H1 (cell line): ENCODE measurements at regions not wholly inside any gene's neighbourhood (a gene's known extent, or its start where the extent isn't known, plus 50 kb on each side); places are given as distances from the start of the nearest gene placed in this dataset.

Experiments used
- ATF2 ChIP-seq: IDR thresholded peaks from 2 replicates; pipeline ENCODE4 v1.6.1; 2012; ENCODE audit warnings: low read length, inconsistent platforms
- ATF3 ChIP-seq: IDR thresholded peaks from 2 replicates; pipeline ENCODE4 v1.6.1; 2011; ENCODE audit warnings: low read depth, mild to moderate bottlenecking, low read length; ENCODE audit not compliant: insufficient read depth
- CHD2 ChIP-seq: IDR thresholded peaks from 2 replicates; pipeline ENCODE4 v1.6.1; 2012; ENCODE audit warnings: low read length, improper control_type of control experiment
- JUND ChIP-seq: IDR thresholded peaks from 2 replicates; pipeline ENCODE4 v1.6.1; 2011; ENCODE audit warnings: mild to moderate bottlenecking, improper control_type of control experiment, low read length
- NANOG ChIP-seq: IDR thresholded peaks from 2 replicates; pipeline ENCODE4 v1.6.1; 2011; ENCODE audit warnings: low read length, low read depth, mild to moderate bottlenecking, inconsistent platforms; ENCODE audit not compliant: insufficient read depth, poor library complexity, severe bottlenecking
- TF ChIP-seq, protein P1 (sequence below), 3 experiments: IDR thresholded peaks; 1 replicate in 2 of 3; 2 replicates in 1 of 3; pipeline versions ENCODE4 v1.5.1 to v1.6.1; 2011; ENCODE audit warnings: low read length in 3 of 3, mild to moderate bottlenecking in 3 of 3, inconsistent platforms in 2 of 3, low read depth in 1 of 3, moderate library complexity in 1 of 3; ENCODE audit not compliant: insufficient read depth in 1 of 3; ENCODE audit errors: control extremely low read depth in 1 of 3

DNA sequence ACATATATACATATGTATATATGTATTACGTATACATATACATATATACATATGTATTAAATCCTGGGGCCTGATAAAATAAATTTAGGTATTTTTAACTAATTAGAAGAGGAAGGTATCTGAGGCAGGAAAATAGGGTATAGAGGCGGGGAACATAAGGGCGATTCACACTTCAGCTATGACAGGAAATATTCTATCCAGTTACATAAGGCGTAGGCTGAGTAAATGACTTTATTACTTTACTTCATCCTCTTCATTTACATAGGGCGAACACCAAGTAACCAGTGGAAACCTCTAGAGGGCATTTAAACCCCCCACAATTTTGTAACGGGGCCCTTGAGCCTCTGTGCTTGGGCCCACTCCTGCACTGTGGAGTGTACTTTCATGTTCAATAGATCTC lies 167.5 kb downstream of the SOCS6 start (continued):
- TF ChIP-seq ATF2: no peak
- TF ChIP-seq CHD2: no peak
- no peak for TF ChIP-seq JUND
- no peak for TF ChIP-seq ATF3
- no peak for TF ChIP-seq NANOG
- TF ChIP-seq, protein P1, sequence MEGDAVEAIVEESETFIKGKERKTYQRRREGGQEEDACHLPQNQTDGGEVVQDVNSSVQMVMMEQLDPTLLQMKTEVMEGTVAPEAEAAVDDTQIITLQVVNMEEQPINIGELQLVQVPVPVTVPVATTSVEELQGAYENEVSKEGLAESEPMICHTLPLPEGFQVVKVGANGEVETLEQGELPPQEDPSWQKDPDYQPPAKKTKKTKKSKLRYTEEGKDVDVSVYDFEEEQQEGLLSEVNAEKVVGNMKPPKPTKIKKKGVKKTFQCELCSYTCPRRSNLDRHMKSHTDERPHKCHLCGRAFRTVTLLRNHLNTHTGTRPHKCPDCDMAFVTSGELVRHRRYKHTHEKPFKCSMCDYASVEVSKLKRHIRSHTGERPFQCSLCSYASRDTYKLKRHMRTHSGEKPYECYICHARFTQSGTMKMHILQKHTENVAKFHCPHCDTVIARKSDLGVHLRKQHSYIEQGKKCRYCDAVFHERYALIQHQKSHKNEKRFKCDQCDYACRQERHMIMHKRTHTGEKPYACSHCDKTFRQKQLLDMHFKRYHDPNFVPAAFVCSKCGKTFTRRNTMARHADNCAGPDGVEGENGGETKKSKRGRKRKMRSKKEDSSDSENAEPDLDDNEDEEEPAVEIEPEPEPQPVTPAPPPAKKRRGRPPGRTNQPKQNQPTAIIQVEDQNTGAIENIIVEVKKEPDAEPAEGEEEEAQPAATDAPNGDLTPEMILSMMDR (IDR thresholded peaks at IDR 0.05; ENCODE audit: control extremely low read depth in 1 of 3, insufficient read depth in 1 of 3, low read depth in 1 of 3, low read length in 3 of 3): no peak
